Stomach (tissue), 4 donors: ENCODE measurements at regions not wholly inside any gene's neighbourhood (a gene's known extent, or its start where the extent isn't known, plus 50 kb on each side); places are given as distances from the start of the nearest gene placed in this dataset.

Experiments
- POLR2A ChIP-seq, 4 donors: fragments of 450-650 bp; IDR thresholded peaks; one replicate each; pipeline ENCODE4 v1.6.1; 2016; ENCODE audit warnings: antibody characterized with exemption in 4 of 4, control low read depth in 2 of 4, mild to moderate bottlenecking in 1 of 4, moderate library complexity in 1 of 4
- POLR2AphosphoS5 ChIP-seq, 3 donors: sonication (generic); formaldehyde crosslinking; IDR thresholded peaks; one replicate each; pipeline ENCODE4 v1.6.1; 2016; ENCODE audit warnings: antibody characterized with exemption in 3 of 3
- TF ChIP-seq, protein P1 (sequence below), 7 experiments: fragments of 450-650 bp in 4 of 7; fragments of 200-600 bp in 3 of 7; sonication (generic) in 3 of 7; IDR thresholded peaks; one replicate each; pipeline ENCODE4 v1.5.1; 2016 to 2019; ENCODE audit warnings: antibody characterized with exemption in 7 of 7, control low read depth in 2 of 7, mild to moderate bottlenecking in 1 of 7

DNA sequence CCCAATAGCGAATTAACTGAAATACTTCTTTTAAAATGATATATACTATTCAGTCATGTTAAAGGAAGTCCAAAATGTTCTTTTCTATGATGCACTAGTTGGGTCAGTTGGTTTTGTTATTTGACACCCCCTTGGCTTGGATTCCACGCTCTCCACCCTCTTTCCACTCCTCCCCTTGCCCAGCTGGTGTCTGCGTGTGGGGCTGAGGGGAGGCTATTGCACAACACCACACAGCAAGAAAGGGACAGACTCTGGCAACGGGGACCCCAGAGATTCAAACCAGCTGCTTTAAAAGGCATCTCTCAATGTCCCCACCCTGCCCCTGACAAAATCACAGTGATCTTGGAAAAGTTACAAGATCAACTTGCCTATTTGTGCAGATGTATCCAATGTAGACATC, 394.3 kb downstream of the TGFB2 start:
- peak in 1 of 3 donors; percentile 32 for TF ChIP-seq POLR2AphosphoS5 (IDR thresholded peaks at IDR 0.05)
- TF ChIP-seq, protein P1, sequence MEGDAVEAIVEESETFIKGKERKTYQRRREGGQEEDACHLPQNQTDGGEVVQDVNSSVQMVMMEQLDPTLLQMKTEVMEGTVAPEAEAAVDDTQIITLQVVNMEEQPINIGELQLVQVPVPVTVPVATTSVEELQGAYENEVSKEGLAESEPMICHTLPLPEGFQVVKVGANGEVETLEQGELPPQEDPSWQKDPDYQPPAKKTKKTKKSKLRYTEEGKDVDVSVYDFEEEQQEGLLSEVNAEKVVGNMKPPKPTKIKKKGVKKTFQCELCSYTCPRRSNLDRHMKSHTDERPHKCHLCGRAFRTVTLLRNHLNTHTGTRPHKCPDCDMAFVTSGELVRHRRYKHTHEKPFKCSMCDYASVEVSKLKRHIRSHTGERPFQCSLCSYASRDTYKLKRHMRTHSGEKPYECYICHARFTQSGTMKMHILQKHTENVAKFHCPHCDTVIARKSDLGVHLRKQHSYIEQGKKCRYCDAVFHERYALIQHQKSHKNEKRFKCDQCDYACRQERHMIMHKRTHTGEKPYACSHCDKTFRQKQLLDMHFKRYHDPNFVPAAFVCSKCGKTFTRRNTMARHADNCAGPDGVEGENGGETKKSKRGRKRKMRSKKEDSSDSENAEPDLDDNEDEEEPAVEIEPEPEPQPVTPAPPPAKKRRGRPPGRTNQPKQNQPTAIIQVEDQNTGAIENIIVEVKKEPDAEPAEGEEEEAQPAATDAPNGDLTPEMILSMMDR (IDR thresholded peaks at IDR 0.05): no peak
- TF ChIP-seq POLR2A (IDR thresholded peaks at IDR 0.05): no peak
